Ovary (tissue), 7 donors: ENCODE measurements at regions not wholly inside any gene's neighbourhood (a gene's known extent, or its start where the extent isn't known, plus 50 kb on each side); places are given as distances from the start of the nearest gene placed in this dataset.

ENCODE experiments used
- DNase-seq, 5 donors: peaks; one replicate each; pipeline ENCODE4 v3.0.0-alpha.2; 2019 to 2020
- H3K27ac ChIP-seq, 2 donors: fragments of 200-600 bp; one replicate each; pipeline versions ENCODE4 v1.5.1 to v1.8.0; 2019 to 2022
- H3K27me3 ChIP-seq: fragments of 200-600 bp; one replicate; pipeline ENCODE4 v1.8.0; 2022
- H3K36me3 ChIP-seq: fragments of 200-600 bp; sonication (generic); one replicate; pipeline ENCODE4 v1.5.1; 2019
- H3K4me1 ChIP-seq: one replicate; pipeline ENCODE4 v1.8.1; 2013; ENCODE audit warnings: mild to moderate bottlenecking, moderate library complexity; ENCODE audit not compliant: insufficient read depth
- H3K4me3 ChIP-seq: fragments of 200-600 bp; sonication (generic); one replicate; pipeline ENCODE4 v1.5.1; 2017
- H3K9me3 ChIP-seq, 2 donors: fragments of 200-600 bp in 1 of 2; sonication (generic) in 1 of 2; one replicate each; pipeline versions ENCODE4 v1.5.1 to v1.8.1; 2013 to 2019; ENCODE audit warnings: mild to moderate bottlenecking in 1 of 2, moderate library complexity in 1 of 2
- EP300 ChIP-seq: sonication (generic); formaldehyde crosslinking; IDR thresholded peaks from one replicate; pipeline ENCODE4 v1.6.1; 2017; ENCODE audit warnings: antibody characterized with exemption
- POLR2A ChIP-seq: fragments of 450-650 bp; IDR thresholded peaks from one replicate; pipeline ENCODE4 v1.6.1; 2017; ENCODE audit warnings: antibody characterized with exemption, mild to moderate bottlenecking, moderate library complexity
- WGBS, 3 donors: extraction: QIAGEN DNeasy Blood & Tissue Kit in 1 of 3; methylation state at CpG; one replicate each; pipeline versions ENCODE4 v1.1.5 to v1.1.7; 2013 to 2017; 5-methylcytosine and 5-hydroxymethylcytosine counted together
- intact Hi-C, 4 donors: fragments of 100-400 bp; cut with DNase I; formaldehyde crosslinking; loops; one replicate each; pipeline versions ENCODE4 v1.11.0 to v1.15.1; 2022 to 2023
- TF ChIP-seq, protein P1 (sequence below), 3 donors: fragments of 450-650 bp in 2 of 3; fragments of 200-600 bp in 1 of 3; IDR thresholded peaks; one replicate each; pipeline versions ENCODE4 v1.5.1 to v1.8.0; 2016 to 2022; ENCODE audit warnings: antibody characterized with exemption in 3 of 3, mild to moderate bottlenecking in 1 of 3
- donor health status: DM: no; HTN: no; CAD: no; lungs with moderate emphysema.
- donor health status: DM: no; HTN: no; CAD: no.
- donor health status: Bipolar disorder and iron deficiency.
- donor health status: DM: no; HTN: no; CAD: no.
- donor health status: DM: yes; HTN: yes; CAD: no.

DNA sequence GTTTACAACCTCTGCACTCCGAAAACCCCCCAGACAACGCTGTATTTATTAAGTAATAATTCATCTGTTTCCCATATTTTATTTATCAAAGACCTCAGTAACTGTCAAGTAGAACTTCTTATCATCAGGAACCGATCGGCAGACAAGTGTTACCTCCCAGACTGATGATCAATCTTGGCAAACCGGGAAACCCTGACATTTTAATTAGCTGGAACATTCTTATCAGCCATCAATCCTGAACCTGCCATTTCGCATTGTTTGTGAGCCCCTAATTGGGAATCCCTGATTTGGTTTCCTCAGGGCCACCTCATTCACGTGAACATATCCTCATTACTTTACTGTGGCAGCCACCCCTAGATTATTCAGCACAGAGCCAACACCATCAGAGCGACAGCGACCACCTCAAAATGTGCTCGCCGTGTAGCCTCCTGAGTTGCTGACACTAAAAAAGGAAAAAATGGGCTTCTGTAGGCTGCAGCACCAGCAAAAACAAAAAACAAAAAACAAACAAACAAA, 93.6 kb upstream of the SDK1 start:
- TF ChIP-seq, protein P1, sequence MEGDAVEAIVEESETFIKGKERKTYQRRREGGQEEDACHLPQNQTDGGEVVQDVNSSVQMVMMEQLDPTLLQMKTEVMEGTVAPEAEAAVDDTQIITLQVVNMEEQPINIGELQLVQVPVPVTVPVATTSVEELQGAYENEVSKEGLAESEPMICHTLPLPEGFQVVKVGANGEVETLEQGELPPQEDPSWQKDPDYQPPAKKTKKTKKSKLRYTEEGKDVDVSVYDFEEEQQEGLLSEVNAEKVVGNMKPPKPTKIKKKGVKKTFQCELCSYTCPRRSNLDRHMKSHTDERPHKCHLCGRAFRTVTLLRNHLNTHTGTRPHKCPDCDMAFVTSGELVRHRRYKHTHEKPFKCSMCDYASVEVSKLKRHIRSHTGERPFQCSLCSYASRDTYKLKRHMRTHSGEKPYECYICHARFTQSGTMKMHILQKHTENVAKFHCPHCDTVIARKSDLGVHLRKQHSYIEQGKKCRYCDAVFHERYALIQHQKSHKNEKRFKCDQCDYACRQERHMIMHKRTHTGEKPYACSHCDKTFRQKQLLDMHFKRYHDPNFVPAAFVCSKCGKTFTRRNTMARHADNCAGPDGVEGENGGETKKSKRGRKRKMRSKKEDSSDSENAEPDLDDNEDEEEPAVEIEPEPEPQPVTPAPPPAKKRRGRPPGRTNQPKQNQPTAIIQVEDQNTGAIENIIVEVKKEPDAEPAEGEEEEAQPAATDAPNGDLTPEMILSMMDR (IDR thresholded peaks at IDR 0.05): no peak
- TF ChIP-seq POLR2A (no peak), EP300 (no peak)
- WGBS, 3 donors: 41 to 60% (median 58%) methylated on average over 11 of the region's 11 CpGs
- intact Hi-C loops: no loop called here
- no peak for DNase-seq
- Histone ChIP-seq H3K27me3 (no peaks in the 10 kb centered on the region), H3K4me1 (no peaks in the 10 kb centered on the region), H3K9me3 (no peaks in the 10 kb centered on the region), H3K36me3 (no peaks in the 10 kb centered on the region), H3K27ac (no peak overlapping the region), H3K4me3 (no peak overlapping the region)

DNA sequence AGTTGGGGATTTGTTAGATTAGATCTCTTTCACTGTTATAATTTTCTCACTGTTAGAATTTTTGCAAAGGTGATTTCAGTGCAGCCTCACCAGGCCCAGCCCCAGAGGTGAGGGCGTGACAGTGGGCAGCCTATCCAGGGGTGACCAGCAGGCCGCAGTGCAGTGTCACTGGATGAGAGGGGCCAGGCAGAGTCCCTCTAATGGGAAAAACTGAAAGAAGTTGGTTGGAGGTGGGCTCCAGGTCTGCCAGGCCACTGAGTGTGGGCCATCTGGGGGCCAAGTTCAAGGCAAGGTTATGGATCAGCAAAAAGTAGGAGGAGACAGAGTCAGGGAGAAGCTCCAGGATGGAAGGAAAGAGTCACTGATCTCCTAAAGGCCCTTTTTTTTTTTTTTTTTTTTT, 90.5 kb upstream of the SDK1 start:
- Histone ChIP-seq H3K4me3 (no peak overlapping the region), H3K4me1 (no peaks in the 10 kb centered on the region), H3K27me3 (no peaks in the 10 kb centered on the region), H3K36me3 (no peaks in the 10 kb centered on the region), H3K9me3 (no peaks in the 10 kb centered on the region), H3K27ac (no peak overlapping the region)
- no peak for DNase-seq
- intact Hi-C loops: no loop called here
- WGBS, 3 donors: 89 to 100% (median 96%) methylated on average over 2 of the region's 2 CpGs
- TF ChIP-seq POLR2A: no peak
- TF ChIP-seq, protein P1 (IDR thresholded peaks at IDR 0.05): no peak
- TF ChIP-seq EP300: no peak

DNA sequence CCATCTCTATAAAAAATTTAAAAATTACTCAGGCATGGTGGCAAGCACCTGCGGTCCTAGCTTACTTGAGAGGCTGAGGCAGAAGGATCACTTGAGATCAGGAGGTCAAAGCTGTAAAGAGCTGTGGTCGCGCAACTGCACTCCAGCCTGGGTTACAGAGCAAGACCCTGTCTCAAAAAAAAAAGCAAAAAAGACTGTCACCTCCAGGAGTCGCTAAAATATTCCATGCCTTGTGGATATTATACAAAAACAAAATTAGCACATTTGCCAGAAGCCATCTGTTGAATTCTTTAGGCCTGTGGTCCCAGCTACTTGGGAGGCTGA, 87.0 kb upstream of the SDK1 start:
- Histone ChIP-seq H3K4me1 (no peaks in the 10 kb centered on the region), H3K27ac (no peak overlapping the region), H3K27me3 (no peaks in the 10 kb centered on the region), H3K4me3 (no peak overlapping the region), H3K9me3 (no peaks in the 10 kb centered on the region), H3K36me3 (no peaks in the 10 kb centered on the region)
- no peak for DNase-seq
- no peak for TF ChIP-seq EP300
- no peak for TF ChIP-seq POLR2A
- TF ChIP-seq, protein P1 (IDR thresholded peaks at IDR 0.05): no peak
- 66 to 83% (median 77%) methylated on average over 4 of the region's 4 CpGs for WGBS, 3 donors
- intact Hi-C loops: no loop called here

DNA sequence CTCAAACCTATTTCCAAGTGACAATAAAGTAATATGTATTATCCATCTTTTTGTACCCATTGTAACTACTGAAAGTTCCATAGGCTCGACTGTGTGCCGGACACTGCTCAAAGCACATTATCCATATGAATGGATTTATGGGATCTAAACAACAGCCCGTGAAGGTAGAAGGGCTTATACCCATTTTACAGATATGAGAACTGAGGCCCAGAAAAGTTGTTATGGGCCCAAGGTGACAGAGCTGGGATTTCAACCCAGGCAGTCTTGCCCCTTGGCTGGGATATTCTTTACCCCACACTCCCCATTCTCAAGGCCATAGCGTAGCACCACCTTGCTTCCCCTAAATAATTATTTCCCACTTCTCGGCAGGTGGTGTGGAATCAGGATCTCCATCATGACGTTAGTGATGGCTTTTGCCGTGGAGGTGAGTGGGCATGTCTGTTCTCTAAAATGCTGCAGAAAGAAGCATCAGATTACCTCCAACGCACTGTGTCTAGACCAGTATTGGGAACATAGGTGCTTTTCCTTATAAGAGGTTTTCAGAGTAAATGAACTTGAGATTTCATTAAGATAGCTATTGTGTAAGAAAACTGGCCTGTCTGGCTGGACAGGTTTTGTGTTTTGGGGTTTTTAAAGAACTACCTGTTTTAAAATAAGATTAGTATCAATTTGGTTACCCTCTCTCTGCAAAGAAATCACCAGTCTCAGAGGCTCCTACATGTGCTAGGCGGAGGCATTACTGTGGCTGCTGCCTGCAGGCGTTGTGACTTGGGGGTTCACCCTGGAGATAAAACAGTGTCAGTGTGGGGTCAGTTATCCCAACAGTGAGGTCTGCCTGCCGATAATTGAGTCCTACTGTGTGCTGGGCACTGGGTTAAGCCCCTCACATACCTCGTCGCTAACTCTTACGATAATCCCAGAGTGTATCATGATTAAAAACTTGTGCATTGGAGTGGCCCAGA, 85.1 kb upstream of the SDK1 start:
- no peaks in the 10 kb centered on the region for H3K9me3 ChIP-seq
- 85 to 92% (median 92%) methylated on average over 14 of the region's 14 CpGs for WGBS, 3 donors
- no peak overlapping the region for H3K4me3 ChIP-seq
- no peak overlapping the region for H3K27ac ChIP-seq
- no peaks in the 10 kb centered on the region for H3K4me1 ChIP-seq
- H3K36me3 ChIP-seq: no peaks in the 10 kb centered on the region
- DNase-seq: no peak
- TF ChIP-seq, protein P1 (IDR thresholded peaks at IDR 0.05): no peak
- TF ChIP-seq EP300 (no peak), POLR2A (no peak)
- intact Hi-C loops: no loop called here
- H3K27me3 ChIP-seq: no peaks in the 10 kb centered on the region
